ENCODE measurements at regions not wholly inside any gene's neighbourhood (a gene's known extent, or its start where the extent isn't known, plus 50 kb on each side); places are given as distances from the start of the nearest gene placed in this dataset.

- DNase-seq (ENCODE audit: low read depth in 2 of 3, low spot score in 1 of 3) = no peak
Observed at GRCh38 chr11:134529212-134530096, 117.4 kb upstream of the B3GAT1 start.

DNA sequence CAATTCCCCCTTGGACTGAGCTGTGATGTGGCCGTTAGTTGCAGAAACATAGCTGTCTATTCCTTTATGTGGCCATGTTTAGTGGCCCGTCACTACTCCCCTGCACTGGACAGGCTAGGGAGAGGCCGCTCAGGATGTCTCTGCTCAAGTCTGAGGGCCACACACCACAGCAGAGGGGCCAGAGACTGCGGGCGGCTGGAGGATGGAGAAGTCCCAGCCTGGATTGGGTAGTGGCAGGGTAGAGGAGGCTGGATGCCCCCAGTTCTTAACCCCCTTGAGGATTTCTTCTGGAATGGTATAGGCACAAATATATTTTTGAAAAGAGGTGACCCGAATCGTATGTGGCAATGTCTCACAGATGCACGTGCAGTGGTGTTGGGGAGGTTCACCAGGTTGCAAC lies 116.4 kb upstream of the B3GAT1 start:
- no peak for DNase-seq (ENCODE audit: low read depth in 2 of 3, low spot score in 1 of 3)

GRCh38 chr11:134527382-134528243 lies 115.6 kb upstream of the B3GAT1 start:
- no peak for DNase-seq (ENCODE audit: low read depth in 2 of 3, low spot score in 1 of 3)

- no peak for DNase-seq (ENCODE audit: low read depth in 2 of 3, low spot score in 1 of 3)
Observed at GRCh38 chr11:134524896-134525845, 113.1 kb upstream of the B3GAT1 start.

DNA sequence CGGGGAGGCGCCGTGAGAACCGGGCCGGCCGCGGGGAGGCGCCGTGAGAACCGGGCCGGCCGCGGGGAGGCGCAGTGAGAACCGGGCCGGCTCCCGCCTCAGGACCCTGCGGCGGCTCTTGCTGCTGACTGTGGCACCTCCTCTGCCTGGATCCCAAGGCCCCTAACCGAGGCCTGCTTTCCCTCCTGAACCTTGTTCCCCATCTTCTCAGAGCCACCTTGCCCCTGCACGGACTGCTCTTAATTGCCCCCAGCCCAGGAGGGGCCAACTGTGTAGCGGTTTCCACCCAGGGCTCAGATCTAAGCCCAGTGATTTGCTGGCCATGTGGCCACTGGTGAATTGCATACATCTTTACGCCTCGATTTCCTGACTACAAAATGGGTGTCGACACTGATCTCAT lies 112.2 kb upstream of the B3GAT1 start:
- no peak for DNase-seq (ENCODE audit: low read depth in 2 of 3, low spot score in 1 of 3)

DNA sequence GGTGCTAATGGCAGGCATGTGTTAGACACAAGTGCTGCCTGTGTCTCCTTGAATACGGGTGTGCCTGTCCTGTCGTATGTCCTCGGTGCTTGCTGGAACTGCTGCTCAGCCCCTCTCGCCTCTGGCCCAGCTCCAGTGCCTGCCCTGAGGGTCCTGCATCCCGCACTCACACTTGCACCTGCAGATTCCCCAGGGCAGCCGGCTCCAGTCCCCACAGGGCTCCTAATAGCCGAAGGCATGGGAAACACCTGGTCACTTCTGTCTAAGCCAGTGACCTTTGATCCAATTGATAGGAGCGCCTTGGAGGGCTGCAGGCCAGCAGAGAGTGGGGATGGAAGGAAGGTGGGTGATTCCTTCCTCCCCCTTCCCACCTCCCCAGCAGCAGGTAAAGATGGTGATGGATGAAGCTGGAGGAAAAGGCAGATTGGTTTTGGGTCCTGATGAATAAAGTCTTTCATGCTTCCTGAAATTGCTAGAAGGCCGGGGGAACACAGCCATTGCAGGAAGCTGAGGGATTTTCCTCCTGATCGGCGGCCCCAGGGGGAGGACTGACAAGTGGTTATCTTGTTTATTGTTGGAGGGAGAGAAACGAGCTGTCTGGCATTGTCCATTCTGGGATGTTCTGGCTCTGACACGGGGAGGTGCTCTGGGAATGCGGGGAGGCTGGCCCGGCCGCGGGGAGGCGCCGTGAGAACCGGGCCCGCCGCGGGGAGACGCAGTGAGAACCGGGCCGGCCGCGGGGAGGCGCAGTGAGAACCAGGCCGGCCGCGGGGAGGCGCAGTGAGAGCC lies 110.9 kb upstream of the B3GAT1 start:
- no peak for DNase-seq (ENCODE audit: low read depth in 2 of 3, low spot score in 1 of 3)

- DNase-seq (ENCODE audit: low read depth in 2 of 3, low spot score in 1 of 3) = no peak
Observed at GRCh38 chr11:134521452-134522289, 109.6 kb upstream of the B3GAT1 start.

GRCh38 chr11:134521001-134521400 lies 109.0 kb upstream of the B3GAT1 start:
- no peak for DNase-seq (ENCODE audit: low read depth in 2 of 3, low spot score in 1 of 3)

DNA sequence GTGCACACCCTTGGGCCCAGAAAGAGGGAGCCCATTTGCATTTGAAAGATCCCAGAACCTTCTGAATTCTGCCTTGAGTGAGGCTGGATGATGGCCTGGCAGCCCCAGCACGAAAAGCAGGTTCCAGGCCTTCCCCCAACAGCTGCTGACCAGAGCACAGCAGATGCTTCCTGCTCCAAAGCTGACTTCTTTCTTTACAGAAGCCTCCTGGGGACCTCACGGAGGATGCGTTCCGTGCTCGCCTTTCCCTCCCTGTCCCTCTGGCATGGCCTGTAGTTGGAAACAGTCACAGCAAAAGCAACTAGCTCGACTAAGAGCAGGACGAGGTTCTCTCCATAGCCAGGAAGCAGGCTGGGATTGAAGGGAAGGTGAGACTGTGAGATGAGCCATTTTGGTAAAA lies 107.7 kb upstream of the B3GAT1 start:
- no peak for DNase-seq (ENCODE audit: low read depth in 2 of 3, low spot score in 1 of 3)

DNA sequence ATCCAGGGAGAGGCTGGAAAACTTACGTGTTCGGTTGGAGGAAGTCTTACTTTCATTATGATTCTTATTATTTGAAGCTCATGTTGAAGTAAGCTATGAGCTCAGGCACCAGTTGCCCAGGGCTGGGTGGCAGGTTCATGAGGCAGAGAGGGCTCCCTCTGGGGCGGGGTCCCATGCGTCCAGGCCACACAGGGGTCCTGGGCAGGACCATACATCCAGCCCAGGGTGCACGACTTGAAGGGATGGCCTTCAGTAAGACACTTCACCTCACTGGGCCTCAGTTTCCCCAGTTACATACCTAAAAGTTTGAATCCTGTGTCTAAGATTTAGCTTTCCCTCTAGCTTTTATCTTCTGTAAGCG lies 107.3 kb upstream of the B3GAT1 start:
- DNase-seq (ENCODE audit: low read depth in 2 of 3, low spot score in 1 of 3) = no peak

GRCh38 chr11:134518616-134519389 lies 106.8 kb upstream of the B3GAT1 start:
- no peak for DNase-seq (ENCODE audit: low read depth in 2 of 3, low spot score in 1 of 3)

- DNase-seq (ENCODE audit: low read depth in 2 of 3, low spot score in 1 of 3) = no peak
Observed at GRCh38 chr11:134517621-134518293, 105.7 kb upstream of the B3GAT1 start.

DNA sequence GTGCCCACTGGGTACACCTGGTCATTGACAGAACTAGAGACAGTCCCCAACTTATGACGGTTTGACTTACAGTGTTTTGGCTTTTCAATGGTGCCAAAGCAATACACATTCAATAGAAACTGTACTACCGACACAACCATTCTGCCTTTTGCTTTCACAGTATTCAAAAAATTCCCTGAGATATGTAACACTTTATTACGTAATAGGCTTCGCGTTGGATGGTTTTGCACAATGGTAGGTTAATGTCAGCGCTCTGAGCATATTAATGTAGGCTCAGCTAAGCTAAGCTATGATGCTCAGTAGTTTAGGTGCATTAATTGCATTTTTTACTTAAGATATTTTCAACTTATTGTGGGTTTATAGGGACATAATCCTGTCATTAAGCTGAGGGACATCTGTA lies 105.1 kb upstream of the B3GAT1 start:
- DNase-seq (ENCODE audit: low read depth in 2 of 3, low spot score in 1 of 3) = no peak

- DNase-seq (ENCODE audit: low read depth in 2 of 3, low spot score in 1 of 3) = no peak
Observed at GRCh38 chr11:134516529-134516928, 104.5 kb upstream of the B3GAT1 start.

GRCh38 chr11:134515081-134515960 lies 103.3 kb upstream of the B3GAT1 start:
- DNase-seq (ENCODE audit: low read depth in 2 of 3, low spot score in 1 of 3) = no peak

DNA sequence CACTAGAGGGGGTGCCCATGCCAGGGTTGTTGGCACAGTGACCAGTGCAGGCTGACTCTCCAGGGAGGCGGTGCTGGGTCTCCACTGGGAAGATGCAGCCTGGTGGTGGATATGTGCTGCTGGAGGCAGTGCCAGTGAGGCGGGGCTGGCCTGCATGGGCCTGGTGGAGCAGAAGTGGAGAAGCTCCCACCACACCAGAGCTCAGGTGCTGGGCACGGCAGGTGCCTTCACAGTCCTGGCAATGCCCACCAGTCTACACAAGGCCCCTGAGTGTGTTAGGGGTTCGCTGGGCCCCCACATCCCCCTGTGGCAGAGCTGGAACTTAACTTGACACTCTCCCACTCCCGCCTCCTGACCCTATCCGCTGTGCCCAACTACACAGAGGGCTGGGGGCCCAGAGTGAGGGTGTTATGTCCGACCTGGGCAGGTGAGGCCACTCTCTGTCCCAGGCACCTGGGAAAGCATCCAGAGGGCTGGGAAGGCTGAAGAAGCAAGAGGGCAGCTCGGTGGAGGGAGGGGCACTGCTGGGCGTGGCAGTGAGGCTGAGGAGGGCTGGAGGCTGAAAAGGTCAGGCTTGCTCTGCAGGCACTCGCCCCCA lies 102.4 kb upstream of the B3GAT1 start:
- no peak for DNase-seq (ENCODE audit: low read depth in 2 of 3, low spot score in 1 of 3)

Measured in stimulated activated CD4-positive, alpha-beta T cell treated with anti-CD3 and anti-CD28 coated beads, Interleukin-12 subunit alpha, Interleukin-12 subunit beta, amount 100 ng/mL, for 48 hours (primary cell).